ENCODE measurements at regions not wholly inside any gene's neighbourhood (a gene's known extent, or its start where the extent isn't known, plus 50 kb on each side); places are given as distances from the start of the nearest gene placed in this dataset.

DNA sequence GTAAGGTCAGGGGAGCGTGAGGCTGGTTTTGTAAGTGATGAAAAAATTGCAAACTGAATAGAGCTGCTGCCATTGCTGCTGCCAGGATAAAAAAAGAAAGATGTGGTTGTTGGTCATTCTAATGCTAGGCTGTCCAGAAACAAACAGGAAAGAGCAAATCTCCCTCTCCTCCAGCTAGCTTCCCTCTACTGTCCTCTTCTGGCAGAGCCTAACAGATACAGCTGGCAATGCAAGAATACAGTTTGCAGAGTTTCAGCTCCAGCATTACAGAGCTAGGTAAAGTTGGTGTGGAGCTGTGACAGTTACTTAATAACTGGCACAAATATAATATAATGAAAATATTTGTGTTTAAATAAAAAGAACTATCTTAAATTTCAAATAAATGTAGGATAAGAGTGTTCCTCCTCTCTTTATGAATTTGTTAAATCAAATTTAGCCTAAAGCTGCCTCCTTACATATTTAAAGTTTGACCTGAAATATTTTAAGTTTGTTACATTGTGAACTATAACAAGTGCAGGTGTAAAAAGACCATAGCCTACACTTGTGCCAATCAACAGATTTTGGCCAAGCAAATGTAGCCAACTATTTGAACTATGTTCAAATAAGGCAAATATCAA lies 407.7 kb downstream of the SH2D4B start:
- Histone ChIP-seq H3K27me3 (ENCODE audit: control insufficient read depth, insufficient read depth, low read length) (no peaks in the 10 kb centered on the region), H3K27ac (ENCODE audit: low read depth, low read length) (no peak overlapping the region), H3K4me3 (ENCODE audit: low read depth, low read length) (no peak overlapping the region), H3K9me3 (ENCODE audit: control insufficient read depth, insufficient read depth, low read length) (peaks cover 17% of the 10 kb centered on the region; the same call in 1 of the 2 replicates)
- DNase-seq (ENCODE audit: low read depth, low spot score) = no peak
- ChIA-PET CTCF (no interaction called here), POLR2A (no interaction called here)
- TF ChIP-seq, protein P1, sequence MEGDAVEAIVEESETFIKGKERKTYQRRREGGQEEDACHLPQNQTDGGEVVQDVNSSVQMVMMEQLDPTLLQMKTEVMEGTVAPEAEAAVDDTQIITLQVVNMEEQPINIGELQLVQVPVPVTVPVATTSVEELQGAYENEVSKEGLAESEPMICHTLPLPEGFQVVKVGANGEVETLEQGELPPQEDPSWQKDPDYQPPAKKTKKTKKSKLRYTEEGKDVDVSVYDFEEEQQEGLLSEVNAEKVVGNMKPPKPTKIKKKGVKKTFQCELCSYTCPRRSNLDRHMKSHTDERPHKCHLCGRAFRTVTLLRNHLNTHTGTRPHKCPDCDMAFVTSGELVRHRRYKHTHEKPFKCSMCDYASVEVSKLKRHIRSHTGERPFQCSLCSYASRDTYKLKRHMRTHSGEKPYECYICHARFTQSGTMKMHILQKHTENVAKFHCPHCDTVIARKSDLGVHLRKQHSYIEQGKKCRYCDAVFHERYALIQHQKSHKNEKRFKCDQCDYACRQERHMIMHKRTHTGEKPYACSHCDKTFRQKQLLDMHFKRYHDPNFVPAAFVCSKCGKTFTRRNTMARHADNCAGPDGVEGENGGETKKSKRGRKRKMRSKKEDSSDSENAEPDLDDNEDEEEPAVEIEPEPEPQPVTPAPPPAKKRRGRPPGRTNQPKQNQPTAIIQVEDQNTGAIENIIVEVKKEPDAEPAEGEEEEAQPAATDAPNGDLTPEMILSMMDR (IDR thresholded peaks at IDR 0.05; ENCODE audit: low read depth, low read length) = no peak

DNA sequence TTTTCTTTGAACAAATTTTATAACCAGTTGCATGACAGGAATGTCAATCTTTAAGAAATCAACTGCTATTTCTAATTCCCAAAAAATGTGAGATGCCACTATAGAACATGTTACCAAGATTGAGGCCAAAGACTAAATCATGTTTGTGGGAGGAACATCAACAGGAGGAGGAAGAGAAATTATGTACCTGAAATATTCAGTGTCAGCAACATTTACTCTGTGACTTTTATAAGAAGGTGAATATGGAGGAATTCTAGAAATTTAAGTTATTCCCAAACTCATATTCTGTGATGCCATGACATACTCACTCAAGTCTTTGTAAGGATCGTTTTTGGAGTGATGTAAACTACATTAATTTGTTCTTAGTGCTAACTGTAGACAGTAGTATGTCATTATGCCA lies 408.4 kb downstream of the SH2D4B start:
- H3K4me3 ChIP-seq (ENCODE audit: low read depth, low read length) = no peak overlapping the region
- ChIA-PET CTCF (no interaction called here), POLR2A (no interaction called here)
- DNase-seq (ENCODE audit: low read depth, low spot score) = no peak
- no peaks in the 10 kb centered on the region for H3K27me3 ChIP-seq (ENCODE audit: control insufficient read depth, insufficient read depth, low read length)
- TF ChIP-seq, protein P1 (IDR thresholded peaks at IDR 0.05; ENCODE audit: low read depth, low read length) = no peak
- no peak overlapping the region for H3K27ac ChIP-seq (ENCODE audit: low read depth, low read length)
- H3K9me3 ChIP-seq (ENCODE audit: control insufficient read depth, insufficient read depth, low read length) = peaks cover 20% of the 10 kb centered on the region; the same call in 1 of the 2 replicates

DNA sequence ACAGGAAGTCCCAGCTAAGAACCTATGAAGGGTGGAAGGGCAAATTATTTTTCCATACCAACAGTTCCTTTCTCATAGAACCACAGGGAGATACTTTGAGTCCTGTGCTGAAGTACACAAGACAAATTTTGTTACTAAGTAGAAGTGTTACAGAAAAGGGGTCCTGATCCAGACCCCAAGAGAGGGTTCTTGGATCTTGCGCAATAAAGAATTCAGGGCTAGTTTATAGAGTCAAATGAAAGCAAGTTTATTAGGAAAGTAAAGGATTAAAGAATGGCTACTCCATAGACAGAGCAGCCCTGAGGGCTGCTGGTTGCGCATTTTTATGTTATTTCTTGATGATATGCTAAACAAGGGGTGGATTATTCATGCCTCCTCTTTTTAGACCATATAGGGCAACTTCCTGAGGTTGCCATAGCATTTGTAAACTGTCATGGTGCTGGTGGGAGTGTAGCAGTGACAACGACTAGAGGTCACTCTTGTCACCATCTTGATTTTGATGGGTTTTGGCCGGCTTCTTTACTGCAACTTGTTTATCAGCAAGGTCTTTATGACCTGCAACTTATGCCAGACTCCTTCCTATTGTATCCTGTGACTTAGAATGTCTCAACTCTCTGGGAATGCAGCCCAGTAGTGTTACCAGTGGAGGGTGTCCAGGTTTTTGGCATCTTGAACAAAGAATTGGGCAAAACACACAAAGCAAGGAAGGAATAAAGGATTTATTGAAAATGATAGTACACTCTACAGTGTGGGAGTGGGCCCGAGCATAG lies 409.4 kb downstream of the SH2D4B start:
- Histone ChIP-seq H3K27ac (ENCODE audit: low read depth, low read length) (no peak overlapping the region), H3K9me3 (ENCODE audit: control insufficient read depth, insufficient read depth, low read length) (peaks cover 20% of the 10 kb centered on the region; the same call in 1 of the 2 replicates), H3K4me3 (ENCODE audit: low read depth, low read length) (no peak overlapping the region), H3K27me3 (ENCODE audit: control insufficient read depth, insufficient read depth, low read length) (no peaks in the 10 kb centered on the region)
- POLR2A ChIA-PET = no interaction called here
- TF ChIP-seq, protein P1 (IDR thresholded peaks at IDR 0.05; ENCODE audit: low read depth, low read length) = no peak
- no peak for DNase-seq (ENCODE audit: low read depth, low spot score)
- CTCF ChIA-PET = no interaction called here

DNA sequence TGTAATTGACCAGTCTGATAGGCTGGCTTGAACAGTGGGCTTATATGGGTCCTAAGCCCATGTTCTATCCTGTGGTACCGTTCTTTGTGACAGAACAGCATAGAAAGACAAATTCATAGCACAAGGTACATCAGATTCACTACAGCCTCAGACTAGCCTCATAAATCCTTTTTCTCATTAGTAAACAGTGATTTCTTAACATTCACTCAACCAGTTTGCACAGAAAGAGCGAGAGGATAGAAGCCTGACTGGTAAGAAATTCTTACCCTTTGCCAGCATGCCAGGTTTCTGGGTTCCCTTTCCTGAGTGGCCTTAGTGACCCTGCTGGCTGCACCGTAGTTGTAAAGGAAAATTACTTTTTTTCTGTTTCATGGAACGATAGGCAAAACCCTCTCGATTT lies 412.1 kb downstream of the SH2D4B start:
- TF ChIP-seq, protein P1 (IDR thresholded peaks at IDR 0.05; ENCODE audit: low read depth, low read length) = no peak
- ChIA-PET CTCF (no interaction called here), POLR2A (no interaction called here)
- H3K27ac ChIP-seq (ENCODE audit: low read depth, low read length) = no peak overlapping the region
- no peak overlapping the region for H3K4me3 ChIP-seq (ENCODE audit: low read depth, low read length)
- H3K27me3 ChIP-seq (ENCODE audit: control insufficient read depth, insufficient read depth, low read length) = no peaks in the 10 kb centered on the region
- peaks cover 21% of the 10 kb centered on the region for H3K9me3 ChIP-seq (ENCODE audit: control insufficient read depth, insufficient read depth, low read length)
- DNase-seq (ENCODE audit: low read depth, low spot score) = no peak

DNA sequence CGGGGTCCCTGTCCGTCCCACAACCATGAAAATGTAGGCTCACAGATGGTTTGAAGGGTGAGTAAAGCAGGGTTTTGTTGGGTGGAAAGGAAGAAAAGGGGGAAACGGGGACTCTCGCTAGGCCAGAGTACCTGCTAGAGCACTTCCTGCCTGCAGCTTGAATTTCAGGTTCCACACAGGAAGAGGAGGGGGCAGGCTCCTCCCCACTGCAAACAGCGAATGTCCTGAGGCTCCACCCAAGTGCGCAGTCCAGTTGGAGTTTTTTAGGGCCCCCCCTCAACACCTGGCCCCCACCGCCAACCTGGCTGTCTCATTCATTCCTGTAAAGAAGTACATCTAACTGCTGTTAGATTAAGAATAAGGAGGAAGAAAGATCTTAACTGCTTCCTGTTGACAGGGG lies 414.7 kb downstream of the SH2D4B start:
- no peak for DNase-seq (ENCODE audit: low read depth, low spot score)
- TF ChIP-seq, protein P1 (IDR thresholded peaks at IDR 0.05; ENCODE audit: low read depth, low read length) = no peak
- no peak overlapping the region for H3K27ac ChIP-seq (ENCODE audit: low read depth, low read length)
- no peaks in the 10 kb centered on the region for H3K27me3 ChIP-seq (ENCODE audit: control insufficient read depth, insufficient read depth, low read length)
- CTCF ChIA-PET = no interaction called here
- H3K9me3 ChIP-seq (ENCODE audit: control insufficient read depth, insufficient read depth, low read length) = peaks cover 28% of the 10 kb centered on the region
- H3K4me3 ChIP-seq (ENCODE audit: low read depth, low read length) = no peak overlapping the region
- POLR2A ChIA-PET = no interaction called here
